GM18870 (cell line): ENCODE measurements at regions not wholly inside any gene's neighbourhood (a gene's known extent, or its start where the extent isn't known, plus 50 kb on each side); places are given as distances from the start of the nearest gene placed in this dataset.

Source experiments
- ATAC-seq: cut with Tn5 transposase; IDR thresholded peaks from one replicate; pipeline ENCODE4 v1.9.1; 2021; ENCODE audit warnings: moderate library complexity; ENCODE audit not compliant: unreplicated experiment

DNA sequence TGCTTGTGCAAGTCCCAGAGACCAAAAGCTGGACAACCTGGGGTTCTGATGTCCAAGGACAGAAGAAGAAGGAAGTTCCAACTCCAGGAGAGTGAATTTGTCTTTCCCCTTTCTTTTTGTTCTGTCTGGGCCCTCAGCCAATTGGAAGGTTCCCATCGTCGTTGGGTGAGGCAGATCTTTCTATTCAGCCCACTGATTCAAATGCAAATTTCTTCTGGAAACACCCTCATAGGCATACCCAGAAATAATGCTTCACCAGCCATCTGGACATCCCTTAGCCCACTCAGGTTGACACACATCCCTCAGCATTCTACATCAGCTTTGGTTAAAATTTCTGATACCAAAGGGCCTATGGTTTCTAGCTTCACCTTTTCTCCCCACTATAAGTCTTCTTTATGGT lies 156.5 kb downstream of the SP3 start:
- no peak for ATAC-seq

DNA sequence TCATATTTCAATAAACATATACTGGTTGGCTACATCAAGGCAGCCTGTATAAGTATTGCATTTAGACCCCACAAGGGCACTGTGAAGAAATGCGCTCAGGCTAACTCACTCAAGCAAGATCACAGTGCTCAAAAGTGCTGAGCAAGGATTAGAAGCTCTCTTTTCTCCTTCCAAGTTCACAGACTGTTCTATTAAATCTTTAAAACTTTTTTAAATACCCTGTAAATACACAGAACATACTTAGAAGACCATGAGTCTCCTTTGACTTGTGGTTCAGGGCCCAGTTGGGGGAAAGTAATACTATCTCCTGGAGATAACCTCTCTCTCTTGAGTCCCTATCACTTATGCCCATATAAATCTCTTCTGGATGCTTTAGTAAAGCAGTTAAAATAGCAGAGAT lies 152.9 kb downstream of the SP3 start:
- ATAC-seq = no peak

DNA sequence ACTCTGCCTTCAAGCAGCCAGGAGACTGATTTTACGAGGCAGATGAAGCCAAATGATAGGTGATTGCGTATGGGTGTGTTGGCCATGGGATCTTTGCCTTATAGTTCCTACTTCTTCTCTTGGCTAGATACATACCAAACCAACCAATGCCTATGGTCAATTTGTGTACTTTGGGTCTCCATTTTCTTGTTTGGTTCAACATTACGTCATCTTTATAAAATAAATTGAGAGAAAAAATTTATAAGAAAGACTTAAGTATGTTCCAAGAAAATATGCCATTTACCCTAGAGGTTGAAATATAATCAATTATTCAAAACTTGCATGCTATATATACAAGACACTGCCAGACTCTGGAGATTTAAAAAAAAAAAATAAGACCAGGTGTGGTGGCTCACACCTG lies 150.9 kb downstream of the SP3 start:
- no peak for ATAC-seq

DNA sequence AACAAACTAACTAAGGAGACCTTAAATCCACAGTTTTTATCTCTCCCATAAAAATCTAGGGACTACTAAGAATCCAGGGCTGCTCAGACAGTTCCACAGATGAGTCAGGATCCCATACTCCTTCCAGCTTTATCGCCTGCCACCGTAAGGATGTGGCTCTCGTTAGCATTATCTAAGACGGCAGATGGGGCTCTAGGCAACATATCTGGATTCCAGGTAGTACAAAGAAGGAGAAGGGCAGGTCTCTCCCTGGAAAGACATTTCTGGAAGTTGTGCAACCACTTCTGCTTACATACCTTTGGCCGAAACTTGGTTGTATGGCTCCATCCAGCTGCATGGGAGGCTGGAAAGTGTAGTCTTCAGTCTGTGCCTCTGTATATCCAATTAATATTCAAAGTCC lies 149.4 kb downstream of the SP3 start:
- no peak for ATAC-seq

DNA sequence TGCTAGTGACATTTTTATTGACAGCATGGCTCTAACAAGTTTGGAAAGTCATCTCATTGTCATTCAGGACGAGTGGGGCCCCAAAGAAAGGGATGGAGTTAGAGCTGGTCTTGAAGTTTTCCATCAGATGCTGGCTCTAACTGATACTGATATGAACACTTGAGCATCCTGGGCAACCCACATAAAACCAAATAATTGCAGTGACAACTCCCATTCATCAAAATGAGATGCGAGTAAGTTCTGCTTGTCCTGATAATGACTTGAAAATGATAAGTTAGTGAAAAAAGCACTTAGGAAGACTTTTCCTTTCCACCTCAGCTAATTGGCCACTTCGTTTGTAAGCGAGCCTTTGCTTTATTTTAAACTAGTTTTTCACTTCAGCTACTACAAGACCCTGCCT lies 147.6 kb downstream of the SP3 start:
- no peak for ATAC-seq

DNA sequence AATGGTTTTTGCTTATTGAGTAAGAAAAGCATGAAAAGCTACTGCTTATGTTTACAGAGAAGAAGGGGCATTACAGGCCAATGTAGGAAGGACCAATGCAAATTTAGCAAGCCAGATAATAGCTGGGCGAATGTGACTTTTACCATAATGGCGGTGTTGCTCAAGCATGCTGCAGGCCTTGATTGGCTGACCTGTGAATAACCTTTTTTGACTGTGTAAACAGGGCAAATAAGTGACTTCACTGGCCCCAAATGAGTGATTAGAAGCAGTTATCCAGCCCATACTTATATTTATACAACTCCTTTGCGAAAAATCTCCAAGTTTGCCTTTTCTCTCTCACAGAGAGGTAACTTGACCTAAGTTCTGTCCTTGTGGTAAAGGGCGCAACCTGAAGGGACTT lies 146.9 kb downstream of the SP3 start:
- ATAC-seq = no peak

DNA sequence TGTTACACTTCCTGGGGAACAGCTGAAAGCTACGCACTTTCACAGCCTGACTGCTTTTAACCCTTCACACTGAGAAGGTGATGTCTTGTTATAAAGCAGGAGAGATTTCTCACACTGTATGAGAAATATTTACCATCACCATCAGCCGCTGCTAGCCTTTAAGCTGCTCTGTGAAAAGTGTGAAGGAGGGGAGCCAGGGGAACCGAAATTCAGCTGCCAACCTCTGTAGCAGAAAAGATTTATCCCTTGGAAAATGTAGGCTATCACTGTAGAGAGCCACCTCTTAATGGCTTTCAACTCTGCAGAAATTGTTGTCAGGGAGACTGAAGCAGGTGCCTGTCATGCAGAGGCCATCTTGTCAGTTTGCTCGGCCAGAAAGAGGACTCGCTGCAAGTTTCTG lies 145.3 kb downstream of the SP3 start:
- ATAC-seq = no peak

DNA sequence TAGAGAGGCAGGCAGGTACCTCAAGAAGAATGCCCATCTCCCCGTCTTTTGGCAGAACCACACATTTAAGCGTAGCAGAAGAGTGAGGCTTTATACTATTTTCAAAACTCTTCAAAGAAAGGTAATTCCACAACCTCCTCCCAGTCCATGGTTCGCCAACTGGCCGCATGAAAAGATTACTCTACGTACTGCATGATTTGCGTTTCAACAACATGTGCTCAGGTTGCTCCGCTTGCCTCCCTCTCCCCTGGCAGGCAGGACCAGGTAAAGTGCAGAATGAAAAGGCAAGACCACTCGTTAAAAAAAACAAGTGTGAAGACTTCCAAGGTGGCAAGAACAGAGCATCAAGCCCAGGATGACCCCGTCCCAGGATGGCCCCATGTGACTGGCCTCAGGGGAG lies 143.7 kb downstream of the SP3 start:
- no peak for ATAC-seq

DNA sequence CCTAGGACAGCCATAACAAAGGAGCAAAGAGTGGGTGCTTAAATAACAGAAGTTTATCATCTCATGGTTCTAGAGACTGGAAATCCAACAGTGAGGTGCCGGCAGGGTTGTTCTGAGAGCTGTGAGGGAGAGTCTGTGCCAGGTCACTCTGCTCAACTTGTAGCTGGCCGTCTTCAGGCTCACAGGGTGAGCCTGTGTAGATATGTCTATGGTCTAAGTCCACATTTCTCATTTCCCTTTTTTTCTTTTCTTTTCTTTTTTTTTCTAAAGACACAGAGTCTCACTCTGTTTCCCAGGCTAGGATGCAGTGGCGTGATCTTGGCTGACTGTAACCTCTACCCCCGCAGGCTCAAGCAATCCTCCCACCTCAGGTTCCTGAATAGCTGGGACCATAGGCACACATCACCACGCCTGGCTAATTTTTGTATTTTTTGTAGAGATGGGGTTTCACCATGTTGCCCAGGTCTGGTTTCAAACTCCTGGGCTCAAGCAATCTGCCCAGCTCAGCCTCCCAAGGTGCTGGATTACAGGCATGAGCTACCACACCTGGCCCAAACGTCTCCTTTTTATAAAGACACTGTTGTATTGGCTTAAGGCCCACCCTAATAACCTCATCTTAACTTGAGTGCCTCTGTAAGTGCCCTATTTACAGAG lies 142.2 kb downstream of the SP3 start:
- no peak for ATAC-seq

DNA sequence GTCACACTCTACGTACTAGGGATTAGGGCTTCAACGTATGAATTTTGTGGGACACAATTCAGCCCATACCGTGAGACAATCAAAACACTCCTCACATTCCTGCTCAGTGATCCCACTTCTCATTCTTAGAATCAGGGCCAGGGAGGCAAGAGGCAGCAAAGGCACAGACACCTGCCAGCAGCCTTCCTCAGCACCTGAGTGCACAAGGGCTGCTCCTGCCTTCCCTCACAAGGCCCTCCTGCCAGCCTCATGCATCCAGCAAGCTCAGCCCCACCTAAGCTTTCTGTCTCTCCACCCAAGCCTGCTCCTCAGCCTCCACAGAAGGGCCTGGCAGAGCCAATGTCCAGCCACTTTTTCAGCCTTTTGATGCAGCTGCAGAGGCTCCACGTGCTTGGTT lies 141.6 kb downstream of the SP3 start:
- no peak for ATAC-seq

DNA sequence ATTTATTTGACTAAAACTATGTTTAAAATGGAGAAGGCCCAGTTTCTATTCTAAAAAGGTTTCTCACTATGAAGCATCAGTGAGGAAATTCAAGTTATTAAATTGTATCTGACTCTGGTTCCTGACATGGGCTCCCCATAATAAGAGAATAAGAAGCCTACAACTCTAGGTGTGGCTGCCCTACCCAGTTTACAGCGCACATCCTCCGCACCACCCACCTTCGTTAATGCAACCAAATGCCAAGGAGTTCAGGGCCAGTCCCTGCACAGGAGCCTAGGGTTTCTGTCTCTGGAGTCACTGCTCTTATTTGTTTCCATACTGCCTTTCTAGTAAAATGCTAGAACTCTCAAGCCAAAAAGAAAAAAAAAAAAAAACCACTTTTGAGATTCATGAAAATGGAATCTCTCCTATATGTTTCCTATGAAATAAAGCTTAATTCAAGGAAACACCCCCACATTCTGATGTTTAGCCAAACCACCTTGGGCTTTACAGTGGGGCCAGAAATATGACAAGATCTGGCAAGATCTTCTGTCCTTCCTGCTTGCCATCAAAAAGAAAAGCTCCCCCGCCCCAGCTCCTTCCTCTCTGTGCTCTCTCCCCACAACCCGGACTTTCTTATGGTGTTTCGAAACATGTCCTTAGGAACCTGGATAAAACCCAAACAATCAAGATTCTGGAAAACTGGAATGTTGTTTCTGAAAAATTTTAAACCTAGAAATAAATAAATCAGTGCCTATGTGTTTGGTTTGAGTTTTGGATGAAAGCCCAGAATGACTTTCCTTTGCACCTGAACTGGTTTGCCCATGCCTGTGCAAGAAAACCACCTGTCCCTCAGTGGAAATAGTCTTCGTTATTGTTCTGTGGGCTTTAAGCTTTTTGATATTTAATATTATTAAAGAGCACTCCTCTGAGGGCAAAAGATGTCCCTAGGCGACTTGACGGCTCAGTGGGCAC lies 136.7 kb downstream of the SP3 start:
- no peak for ATAC-seq

DNA sequence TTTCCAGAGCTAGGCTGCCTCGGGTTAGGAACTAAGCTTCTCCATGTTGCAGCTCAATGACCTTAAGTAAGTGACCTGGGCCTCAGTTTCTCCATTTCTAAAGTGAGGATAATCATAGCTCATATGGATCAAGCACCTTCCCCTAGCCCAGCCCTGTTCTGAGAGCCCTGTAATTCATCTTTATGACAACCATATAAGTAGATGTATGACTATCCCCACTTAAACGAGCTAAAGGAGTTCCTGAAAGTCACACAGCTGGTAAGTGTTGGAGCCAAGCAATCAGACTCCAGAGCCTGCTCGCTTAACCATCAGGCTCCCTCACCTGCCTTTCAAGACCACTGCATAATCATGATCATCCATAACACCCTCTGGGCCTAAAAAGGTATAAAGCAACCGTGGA lies 135.4 kb downstream of the SP3 start:
- no peak for ATAC-seq

DNA sequence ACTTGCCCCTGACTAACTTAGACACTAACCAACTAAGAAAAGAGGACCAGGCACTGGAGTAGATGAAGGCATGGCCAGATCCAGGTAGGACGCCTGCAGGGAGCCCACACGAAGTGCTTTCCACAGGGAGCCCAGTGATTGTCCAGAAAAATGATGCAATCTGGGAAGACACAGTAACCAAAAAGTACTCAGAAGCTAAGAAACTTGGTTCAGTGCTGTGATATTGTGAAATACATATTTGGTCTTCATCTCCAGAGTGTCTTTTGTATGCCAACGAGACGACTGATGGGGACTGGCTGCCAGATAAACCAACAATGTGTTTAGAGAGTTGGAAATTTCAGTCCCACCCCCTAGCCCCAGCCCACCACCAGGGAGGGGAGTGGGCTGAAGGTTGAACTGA lies 135.0 kb downstream of the SP3 start:
- ATAC-seq = no peak

DNA sequence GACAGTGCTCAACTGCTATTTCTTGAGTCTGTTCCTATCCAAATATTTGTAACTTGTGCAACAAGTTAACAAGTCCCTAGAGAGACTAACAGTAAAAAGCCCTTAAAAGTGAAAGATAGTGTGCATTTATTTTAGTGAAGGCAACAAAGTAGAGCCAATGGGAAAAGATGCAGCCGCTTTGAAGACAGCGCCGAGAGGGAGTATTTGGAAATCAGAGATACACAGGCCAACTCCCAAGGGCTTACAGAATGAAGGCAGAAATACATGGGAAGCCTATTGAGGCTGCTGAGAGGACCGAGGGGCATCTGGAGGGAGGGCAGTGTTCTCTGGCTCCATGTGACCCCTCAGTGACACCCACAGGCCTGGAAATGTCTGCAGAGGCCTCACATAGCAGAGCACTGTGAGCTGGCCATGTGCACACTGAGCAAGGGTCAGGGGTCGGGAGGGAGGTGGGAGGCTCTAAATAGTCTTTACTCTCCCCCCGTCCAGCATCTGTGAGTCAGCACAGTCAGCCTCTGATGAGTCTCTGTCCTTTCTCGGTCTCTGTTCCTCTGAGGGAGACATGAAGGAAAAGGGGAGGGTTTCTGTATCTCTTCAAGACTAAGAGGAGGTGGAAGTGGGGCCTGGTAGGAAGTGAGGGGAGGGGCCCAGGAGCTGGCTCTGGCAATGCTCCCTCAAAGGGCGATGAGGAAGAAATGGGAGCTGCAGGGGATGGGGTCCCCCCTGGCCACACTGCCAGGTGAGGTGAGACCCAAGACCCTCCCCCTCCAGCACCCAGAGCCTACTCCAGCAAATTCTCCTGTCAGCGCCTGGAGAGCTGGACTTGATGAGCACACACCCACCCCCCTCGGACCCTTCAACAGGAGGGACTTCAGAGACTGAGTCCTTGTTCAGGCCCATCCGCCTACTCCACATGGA lies 133.6 kb downstream of the SP3 start:
- no peak for ATAC-seq

DNA sequence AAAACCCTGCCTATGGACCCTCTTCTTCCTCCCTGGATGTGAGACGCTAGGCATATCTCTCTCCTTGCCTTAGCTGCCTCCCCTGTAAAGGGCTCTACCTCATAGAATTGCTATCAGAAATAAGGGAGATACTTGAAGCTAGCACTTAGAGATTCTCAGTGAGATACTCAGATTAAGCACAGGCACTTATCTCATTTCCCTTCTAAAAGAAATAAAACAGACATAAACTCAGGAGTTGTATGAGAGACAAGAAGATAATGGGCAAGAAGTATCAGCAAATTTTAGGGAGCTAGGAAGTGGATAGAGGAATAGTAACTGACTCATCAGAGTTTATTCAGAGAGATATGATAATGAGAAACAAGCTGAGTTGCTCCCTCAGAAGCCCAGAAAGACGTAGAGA lies 131.0 kb downstream of the SP3 start:
- ATAC-seq = no peak

DNA sequence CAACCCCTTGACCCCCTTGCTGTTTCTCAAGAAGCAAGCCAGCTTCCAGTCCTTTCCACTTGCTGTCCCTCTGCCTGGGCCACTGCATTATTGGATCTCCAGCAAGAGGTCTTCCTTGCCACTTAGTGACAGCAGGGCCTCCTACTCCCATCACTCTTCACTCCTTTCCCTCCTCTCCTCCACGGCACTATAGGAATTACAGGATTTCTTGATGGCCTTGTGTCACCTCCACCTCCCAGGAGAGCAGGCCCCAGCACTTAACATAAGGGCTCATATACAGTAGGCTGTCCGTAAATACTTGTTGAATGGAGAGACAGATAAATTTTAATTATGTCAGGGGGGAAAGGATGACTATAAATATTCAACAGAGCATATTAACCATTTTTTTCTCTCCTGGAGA lies 129.4 kb downstream of the SP3 start:
- ATAC-seq = no peak

DNA sequence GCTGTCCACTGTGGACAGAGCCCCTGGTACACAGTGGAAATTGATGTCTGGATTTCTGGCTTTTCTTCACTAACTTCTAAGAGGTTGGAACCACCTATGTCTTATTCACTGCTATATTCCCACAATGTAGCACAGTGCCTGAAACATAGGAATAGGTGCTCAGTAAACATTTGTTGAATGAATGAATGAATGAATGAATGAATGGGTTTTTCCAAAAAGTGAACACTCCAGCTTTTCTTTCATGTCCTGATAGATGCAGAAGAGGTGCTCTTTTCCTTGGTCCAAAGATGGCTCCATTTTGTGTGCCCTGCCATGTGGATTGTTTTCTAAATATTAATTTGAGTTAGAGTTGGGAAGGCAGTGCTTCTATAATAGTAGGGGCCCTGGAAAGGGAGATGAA lies 124.1 kb downstream of the SP3 start:
- ATAC-seq = no peak

DNA sequence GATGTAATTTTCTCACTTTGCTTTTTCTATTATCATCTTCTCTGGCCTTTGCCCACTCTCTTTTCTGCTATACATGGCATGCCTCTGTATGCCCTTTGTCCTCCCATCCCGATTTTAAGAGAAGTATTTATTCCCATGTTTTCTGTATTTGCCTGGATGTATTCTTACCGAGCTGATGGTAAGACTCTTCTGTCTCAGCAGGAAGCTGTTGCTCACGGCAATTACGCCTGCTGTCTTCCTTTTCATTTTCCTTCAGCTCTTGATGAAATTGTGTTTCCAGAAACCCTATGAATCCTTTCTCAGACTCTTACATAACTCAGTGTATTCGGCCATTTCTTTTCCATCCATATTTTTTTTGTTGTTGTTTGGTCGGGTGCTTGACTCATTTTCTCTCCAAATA lies 121.6 kb downstream of the SP3 start:
- no peak for ATAC-seq

DNA sequence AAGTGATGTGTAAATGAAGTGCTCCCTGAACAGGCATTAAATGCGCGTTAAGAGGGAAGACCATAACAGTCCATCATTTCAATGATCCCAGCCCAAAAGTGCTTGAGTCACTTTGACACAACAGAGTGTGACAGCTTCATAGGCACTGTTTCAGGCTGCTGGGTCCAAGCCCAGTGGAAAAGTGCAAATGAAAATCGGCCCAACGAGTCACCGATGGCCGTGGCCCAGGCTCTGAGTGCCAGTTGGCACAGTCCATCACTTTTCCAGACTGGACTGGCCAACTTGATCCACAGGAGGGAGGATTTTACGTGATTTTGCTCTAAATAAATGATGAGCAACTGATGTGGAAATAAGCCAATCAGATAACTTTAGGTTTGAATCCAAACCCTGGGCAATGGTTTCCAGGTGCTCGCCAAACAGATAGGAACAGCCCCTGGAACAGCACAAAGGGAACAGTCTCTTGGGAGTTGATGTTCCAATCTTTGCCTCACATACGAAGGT lies 114.0 kb downstream of the SP3 start:
- ATAC-seq = no peak

DNA sequence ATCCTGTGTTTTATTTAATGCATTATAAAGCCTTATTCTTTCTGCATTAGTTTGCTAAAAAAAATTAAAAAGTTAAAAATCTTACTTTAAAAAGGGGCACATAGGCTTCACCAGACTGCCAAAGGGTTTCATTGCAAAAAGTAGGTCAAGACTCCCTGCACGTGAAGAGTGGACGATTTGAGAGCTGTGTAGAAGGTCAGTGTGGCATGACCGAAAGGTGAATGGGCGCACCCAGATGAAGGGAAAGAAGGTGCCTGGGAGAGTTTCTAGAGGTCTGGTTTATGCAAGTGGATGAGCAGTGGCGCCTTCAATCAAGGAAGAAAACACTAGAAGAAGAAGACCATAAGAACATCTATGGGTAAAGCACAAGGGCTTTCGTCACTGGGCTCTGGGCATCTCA lies 111.0 kb downstream of the SP3 start:
- ATAC-seq = no peak

DNA sequence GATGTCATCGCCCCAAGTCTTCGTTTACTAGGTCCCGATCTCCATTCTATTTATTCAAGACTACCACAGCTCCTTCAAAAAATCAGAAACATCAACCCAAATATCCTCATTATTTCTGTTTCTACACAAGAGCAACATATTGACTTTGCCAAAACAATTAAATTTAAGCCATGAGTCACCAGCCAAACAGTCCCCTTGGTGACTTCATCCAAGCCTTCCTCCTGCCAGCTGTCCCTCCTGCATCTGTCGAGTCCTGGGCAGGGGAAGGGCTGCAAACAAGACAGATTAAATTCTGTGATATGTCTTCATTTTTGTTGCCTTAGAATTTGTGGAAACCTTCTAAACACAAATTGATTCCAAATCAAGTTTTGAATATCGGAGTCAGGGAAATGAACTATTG lies 110.3 kb downstream of the SP3 start:
- no peak for ATAC-seq
